Right atrium auricular region (tissue), 2 donors: ENCODE measurements at regions not wholly inside any gene's neighbourhood (a gene's known extent, or its start where the extent isn't known, plus 50 kb on each side); places are given as distances from the start of the nearest gene placed in this dataset.

Source experiments
- DNase-seq: peaks from one replicate; pipeline ENCODE4 v3.0.0-alpha.2; 2019; ENCODE audit warnings: low spot score
- H3K27ac ChIP-seq, 2 donors: fragments of 200-600 bp; sonication (generic); 1 replicate in 1 of 2; 2 replicates in 1 of 2; pipeline ENCODE4 v1.5.1; 2016 to 2019
- H3K27me3 ChIP-seq, 2 donors: fragments of 200-600 bp; sonication (generic); one replicate each; pipeline versions ENCODE4 v1.5.1 to v1.6.0; 2017 to 2019
- H3K36me3 ChIP-seq: fragments of 200-600 bp; sonication (generic); one replicate; pipeline ENCODE4 v1.5.1; 2016
- H3K4me1 ChIP-seq, 2 donors: fragments of 200-600 bp; sonication (generic); one replicate each; pipeline versions ENCODE4 v1.5.1 to v1.6.0; 2017 to 2019
- H3K4me3 ChIP-seq, 2 donors: fragments of 200-600 bp; sonication (generic); 1 replicate in 1 of 2; 2 replicates in 1 of 2; pipeline ENCODE4 v1.5.1; 2017 to 2019; ENCODE audit warnings: mild to moderate bottlenecking in 1 of 2, moderate library complexity in 1 of 2
- H3K9me3 ChIP-seq, 2 donors: fragments of 200-600 bp; sonication (generic); one replicate each; pipeline ENCODE4 v1.5.1; 2019
- TF ChIP-seq, protein P1 (sequence below), 2 donors: fragments of 200-600 bp; sonication (generic); IDR thresholded peaks; one replicate each; pipeline ENCODE4 v1.5.1; 2019; ENCODE audit warnings: antibody characterized with exemption in 2 of 2

DNA sequence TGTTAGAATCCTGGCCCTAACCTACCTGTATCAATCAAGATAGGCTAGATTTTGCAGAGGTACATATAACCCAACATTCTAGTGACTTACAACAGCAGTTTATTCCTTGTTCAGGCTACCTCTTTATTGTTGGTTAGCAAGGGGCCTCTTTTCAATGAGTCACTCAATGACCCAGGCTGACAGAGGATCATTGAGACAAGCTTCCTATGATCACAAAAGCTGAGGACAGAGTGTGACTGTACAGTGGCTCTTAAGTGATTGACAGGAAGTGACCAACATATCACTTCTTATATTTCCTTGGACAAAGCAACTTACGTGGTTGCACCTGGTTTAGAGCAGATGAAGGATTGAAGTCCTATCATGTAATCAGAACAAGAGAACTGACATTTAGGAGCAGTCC is 740.9 kb downstream of the FRK start:
- no peak for DNase-seq
- H3K4me1 ChIP-seq: no peaks in the 10 kb centered on the region
- no peak overlapping the region for H3K4me3 ChIP-seq
- no peaks in the 10 kb centered on the region for H3K36me3 ChIP-seq
- H3K27ac ChIP-seq: no peak overlapping the region
- TF ChIP-seq, protein P1, sequence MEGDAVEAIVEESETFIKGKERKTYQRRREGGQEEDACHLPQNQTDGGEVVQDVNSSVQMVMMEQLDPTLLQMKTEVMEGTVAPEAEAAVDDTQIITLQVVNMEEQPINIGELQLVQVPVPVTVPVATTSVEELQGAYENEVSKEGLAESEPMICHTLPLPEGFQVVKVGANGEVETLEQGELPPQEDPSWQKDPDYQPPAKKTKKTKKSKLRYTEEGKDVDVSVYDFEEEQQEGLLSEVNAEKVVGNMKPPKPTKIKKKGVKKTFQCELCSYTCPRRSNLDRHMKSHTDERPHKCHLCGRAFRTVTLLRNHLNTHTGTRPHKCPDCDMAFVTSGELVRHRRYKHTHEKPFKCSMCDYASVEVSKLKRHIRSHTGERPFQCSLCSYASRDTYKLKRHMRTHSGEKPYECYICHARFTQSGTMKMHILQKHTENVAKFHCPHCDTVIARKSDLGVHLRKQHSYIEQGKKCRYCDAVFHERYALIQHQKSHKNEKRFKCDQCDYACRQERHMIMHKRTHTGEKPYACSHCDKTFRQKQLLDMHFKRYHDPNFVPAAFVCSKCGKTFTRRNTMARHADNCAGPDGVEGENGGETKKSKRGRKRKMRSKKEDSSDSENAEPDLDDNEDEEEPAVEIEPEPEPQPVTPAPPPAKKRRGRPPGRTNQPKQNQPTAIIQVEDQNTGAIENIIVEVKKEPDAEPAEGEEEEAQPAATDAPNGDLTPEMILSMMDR (IDR thresholded peaks at IDR 0.05): no peak
- H3K27me3 ChIP-seq: no peaks in the 10 kb centered on the region
- H3K9me3 ChIP-seq: no peaks in the 10 kb centered on the region

DNA sequence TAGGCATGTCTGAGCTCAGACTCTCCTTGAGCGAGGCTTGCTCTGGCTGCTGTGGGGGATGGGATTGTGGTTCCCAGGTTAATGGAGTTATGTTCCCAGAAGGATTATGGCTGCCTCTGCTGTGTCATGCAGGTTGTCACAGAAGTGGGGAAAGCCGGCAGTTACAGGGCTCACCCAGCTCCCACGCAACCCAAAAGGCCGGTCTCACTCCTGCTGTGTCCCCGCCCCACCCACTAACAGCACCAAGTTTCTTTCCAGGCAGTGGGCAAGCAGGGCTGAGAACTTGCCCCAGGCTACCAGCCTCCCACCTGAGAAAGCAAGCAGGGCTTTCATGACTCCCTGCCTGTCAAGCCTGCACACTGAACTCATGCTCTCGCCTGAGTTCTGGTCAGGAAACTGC is 750.5 kb downstream of the FRK start:
- no peak for DNase-seq
- TF ChIP-seq, protein P1 (IDR thresholded peaks at IDR 0.05): no peak

DNA sequence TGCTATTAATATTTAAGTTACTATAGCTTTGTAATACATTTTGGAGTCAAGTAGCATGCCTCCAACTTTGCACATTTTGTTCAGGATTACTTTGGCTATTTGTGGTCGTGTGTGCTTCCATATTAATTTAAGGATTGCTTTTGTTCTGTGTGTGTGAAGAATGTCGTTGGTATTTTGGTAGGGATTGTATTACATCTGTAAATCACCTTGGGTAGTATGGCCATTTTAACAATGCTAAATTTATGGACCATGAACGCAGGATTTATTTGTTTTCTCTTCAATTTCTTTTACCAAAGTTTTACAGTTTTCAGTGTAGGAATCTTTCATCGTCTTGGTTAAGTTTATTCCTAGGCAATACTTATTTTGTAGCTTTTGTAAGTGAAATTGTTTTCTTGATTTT is 758.0 kb downstream of the FRK start:
- H3K36me3 ChIP-seq: no peaks in the 10 kb centered on the region

More for the DNA sequence above, 750.5 kb downstream of the FRK start:
- H3K27me3 ChIP-seq: no peaks in the 10 kb centered on the region
- no peak overlapping the region for H3K27ac ChIP-seq
- no peaks in the 10 kb centered on the region for H3K36me3 ChIP-seq
- H3K4me1 ChIP-seq: no peaks in the 10 kb centered on the region
- H3K9me3 ChIP-seq: no peaks in the 10 kb centered on the region
- no peak overlapping the region for H3K4me3 ChIP-seq

DNA sequence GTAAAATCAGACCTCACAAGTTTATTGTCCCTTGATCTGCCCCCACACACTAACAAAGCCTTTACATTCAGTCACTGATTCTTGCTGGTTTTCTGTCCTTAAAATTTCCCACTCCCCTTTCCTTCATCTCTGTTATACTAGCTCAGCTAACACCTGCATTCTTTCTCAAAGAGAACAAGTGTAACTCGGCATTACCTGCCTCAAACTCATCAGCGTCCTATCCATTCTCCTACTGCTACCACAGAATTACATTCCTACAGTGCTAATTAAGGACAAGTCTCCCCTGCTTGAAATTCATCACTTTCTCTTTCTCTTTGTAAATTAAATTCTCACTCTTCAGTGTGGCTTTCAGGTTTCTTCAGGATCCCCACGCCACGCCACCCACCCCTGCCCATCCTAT is 773.2 kb downstream of the FRK start:
- H3K9me3 ChIP-seq: no peaks in the 10 kb centered on the region
- no peaks in the 10 kb centered on the region for H3K36me3 ChIP-seq
- no peaks in the 10 kb centered on the region for H3K27me3 ChIP-seq
- TF ChIP-seq, protein P1 (IDR thresholded peaks at IDR 0.05): no peak
- no peak overlapping the region for H3K4me3 ChIP-seq
- H3K27ac ChIP-seq: no peak overlapping the region
- DNase-seq: no peak
- H3K4me1 ChIP-seq: no peaks in the 10 kb centered on the region

More for the DNA sequence above, 758.0 kb downstream of the FRK start:
- DNase-seq: no peak
- Histone ChIP-seq H3K27ac (no peak overlapping the region), H3K9me3 (no peaks in the 10 kb centered on the region), H3K27me3 (no peaks in the 10 kb centered on the region), H3K4me1 (no peaks in the 10 kb centered on the region), H3K4me3 (no peak overlapping the region)
- TF ChIP-seq, protein P1 (IDR thresholded peaks at IDR 0.05): no peak

DNA sequence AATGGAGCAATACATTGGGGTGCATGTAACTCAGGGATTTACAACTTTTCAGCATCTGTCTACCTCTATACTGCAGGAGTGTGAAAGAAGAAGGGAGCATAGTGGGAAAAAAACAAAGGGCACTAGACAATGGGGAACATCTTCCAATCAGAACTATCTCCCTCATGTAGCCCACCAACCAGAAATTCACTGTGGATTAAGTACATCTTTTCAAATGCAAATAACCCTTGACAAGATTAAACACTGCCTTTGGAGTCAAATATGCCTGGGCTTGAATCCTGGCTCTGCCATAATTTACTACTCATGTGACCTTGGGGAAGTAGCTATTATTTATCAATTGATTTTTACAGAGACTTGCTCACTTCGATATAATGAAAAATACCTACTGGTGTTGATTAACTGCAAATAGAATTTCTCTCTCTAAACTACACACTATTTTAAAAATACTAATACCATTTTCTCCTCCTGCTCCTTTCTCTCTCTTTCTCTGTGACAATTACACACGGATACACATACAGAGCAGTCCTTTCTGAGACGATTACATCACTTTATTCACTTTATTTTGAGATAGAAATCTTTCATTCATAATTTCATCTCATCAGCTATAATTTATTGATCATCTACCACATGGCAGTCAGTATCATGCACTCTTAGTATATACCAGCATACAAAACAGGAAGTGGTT is 783.7 kb downstream of the FRK start:
- H3K4me3 ChIP-seq: no peak overlapping the region
- no peak overlapping the region for H3K27ac ChIP-seq
- DNase-seq: no peak
- no peaks in the 10 kb centered on the region for H3K36me3 ChIP-seq
- no peaks in the 10 kb centered on the region for H3K9me3 ChIP-seq
- H3K27me3 ChIP-seq: no peaks in the 10 kb centered on the region
- no peaks in the 10 kb centered on the region for H3K4me1 ChIP-seq
- TF ChIP-seq, protein P1 (IDR thresholded peaks at IDR 0.05): no peak

DNA sequence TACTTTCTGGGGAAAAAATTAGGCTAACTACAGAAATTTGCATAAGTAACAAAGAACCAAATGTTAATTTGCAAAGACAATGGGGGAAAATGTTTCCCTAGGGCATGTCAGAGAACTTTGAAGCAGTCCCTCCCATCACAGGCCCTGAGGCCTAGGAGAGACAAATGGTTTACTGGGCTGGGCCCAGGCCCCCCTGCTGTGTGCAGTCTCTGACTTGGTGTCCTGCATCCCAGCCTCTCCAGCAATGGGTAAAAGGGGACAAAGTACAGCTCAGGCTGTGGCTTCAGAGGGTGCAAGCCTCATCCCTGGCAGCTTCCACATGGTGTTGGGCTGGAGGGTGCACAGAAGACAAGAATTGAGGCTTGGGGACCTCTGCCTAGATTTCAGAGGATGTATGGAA is 788.4 kb downstream of the FRK start:
- no peaks in the 10 kb centered on the region for H3K27me3 ChIP-seq
- H3K36me3 ChIP-seq: no peaks in the 10 kb centered on the region
- DNase-seq: no peak
- H3K9me3 ChIP-seq: no peaks in the 10 kb centered on the region
- TF ChIP-seq, protein P1 (IDR thresholded peaks at IDR 0.05): no peak
- no peaks in the 10 kb centered on the region for H3K4me1 ChIP-seq
- H3K4me3 ChIP-seq: no peak overlapping the region
- H3K27ac ChIP-seq: no peak overlapping the region
